ENCODE measurements at regions not wholly inside any gene's neighbourhood (a gene's known extent, or its start where the extent isn't known, plus 50 kb on each side); places are given as distances from the start of the nearest gene placed in this dataset.
"Not testable (repeated sequence)": the region's sequence is repeated elsewhere in the genome, so short reads cannot be mapped to it uniquely, and the experiment has no call there.

GRCh38 chr21:10463156-10463555, 58.2 kb upstream of the TPTE start:
- BruUV-seq (replicated peaks) = no TSS peak
- no peak overlapping the region for H3K27ac ChIP-seq (ENCODE audit: low read length)
- H3K4me3 ChIP-seq (ENCODE audit: low read depth in 2 of 2, low read length in 2 of 2) = no peak overlapping the region
- in situ Hi-C loops (cut with HindIII; ENCODE audit: low pct_unique_long_range_greater_than_20kb, low sequenced_read_pairs) (no loop called here), intact Hi-C loops (cut with micrococcal nuclease; ENCODE audit: unreplicated experiment) (no loop called here)
- H3K4me1 ChIP-seq (ENCODE audit: control insufficient read depth, insufficient read depth, low read length) = no peaks in the 10 kb centered on the region
- CTCF ChIA-PET = no interaction called here
- no peak for DNase-seq (ENCODE audit: low read depth, low spot score)
- no peak for TF ChIP-seq TCF7L2 (IDR thresholded peaks at IDR 0.05; ENCODE audit: low read depth, low read length)
- TF ChIP-seq REST (IDR thresholded peaks at IDR 0.05; ENCODE audit: insufficient read depth in 1 of 2, low read depth in 2 of 2, low read length in 1 of 2) = no peak
- TF ChIP-seq SIN3A (IDR thresholded peaks at IDR 0.05; ENCODE audit: borderline replicate concordance, insufficient read depth, low read depth, low read length) = no peak
- no peak for TF ChIP-seq CTCF (IDR thresholded peaks at IDR 0.05)
- no peak for TF ChIP-seq POLR2AphosphoS5 (IDR thresholded peaks at IDR 0.05; ENCODE audit: low read depth, low read length)
- no peaks in the 10 kb centered on the region for H3K27me3 ChIP-seq (ENCODE audit: control insufficient read depth, insufficient read depth, low read length)
- H3K36me3 ChIP-seq (ENCODE audit: control insufficient read depth, insufficient read depth, low read length) = no peaks in the 10 kb centered on the region
- POLR2A ChIA-PET = no interaction called here
- H3K9me3 ChIP-seq (ENCODE audit: control insufficient read depth, insufficient read depth, low read depth, low read length) = 0 out of 2 replicates have a peak, but pooled peaks cover 6% of the 10 kb centered on the region
- ATAC-seq = no peak

- no peak overlapping the region for H3K4me3 ChIP-seq (ENCODE audit: low read depth in 2 of 2, low read length in 2 of 2)
- H3K27me3 ChIP-seq (ENCODE audit: control insufficient read depth, insufficient read depth, low read length) = no peaks in the 10 kb centered on the region
- POLR2A ChIA-PET = no interaction called here
- TF ChIP-seq CTCF (IDR thresholded peaks at IDR 0.05) = no peak
- TF ChIP-seq TCF7L2 (IDR thresholded peaks at IDR 0.05; ENCODE audit: low read depth, low read length) = no peak
- TF ChIP-seq REST (IDR thresholded peaks at IDR 0.05; ENCODE audit: insufficient read depth in 1 of 2, low read depth in 2 of 2, low read length in 1 of 2) = no peak
- no peak for TF ChIP-seq POLR2AphosphoS5 (IDR thresholded peaks at IDR 0.05; ENCODE audit: low read depth, low read length)
- TF ChIP-seq SIN3A (IDR thresholded peaks at IDR 0.05; ENCODE audit: borderline replicate concordance, insufficient read depth, low read depth, low read length) = no peak
- intact Hi-C loops (cut with micrococcal nuclease; ENCODE audit: unreplicated experiment) (no loop called here), in situ Hi-C loops (cut with HindIII; ENCODE audit: low pct_unique_long_range_greater_than_20kb, low sequenced_read_pairs) (no loop called here)
- no peaks in the 10 kb centered on the region for H3K4me1 ChIP-seq (ENCODE audit: control insufficient read depth, insufficient read depth, low read length)
- 0 out of 2 replicates have a peak, but pooled peaks cover 6% of the 10 kb centered on the region for H3K9me3 ChIP-seq (ENCODE audit: control insufficient read depth, insufficient read depth, low read depth, low read length)
- H3K27ac ChIP-seq (ENCODE audit: low read length) = no peak overlapping the region
- no TSS peak for BruUV-seq (replicated peaks)
- DNase-seq (ENCODE audit: low read depth, low spot score) = no peak
- CTCF ChIA-PET = no interaction called here
- ATAC-seq = no peak
- H3K36me3 ChIP-seq (ENCODE audit: control insufficient read depth, insufficient read depth, low read length) = no peaks in the 10 kb centered on the region
These were observed 56.4 kb upstream of the TPTE start for GRCh38 chr21:10464975-10465374.

GRCh38 chr21:10465524-10466110, 55.8 kb upstream of the TPTE start:
- H3K27ac ChIP-seq (ENCODE audit: low read length); POLR2A ChIA-PET; H3K9me3 ChIP-seq (ENCODE audit: control insufficient read depth, insufficient read depth, low read depth, low read length); BruUV-seq (replicated peaks); in situ Hi-C loops (cut with HindIII; ENCODE audit: low pct_unique_long_range_greater_than_20kb, low sequenced_read_pairs); ATAC-seq; intact Hi-C loops (cut with micrococcal nuclease; ENCODE audit: unreplicated experiment); H3K4me3 ChIP-seq (ENCODE audit: low read depth in 2 of 2, low read length in 2 of 2); H3K27me3 ChIP-seq (ENCODE audit: control insufficient read depth, insufficient read depth, low read length); DNase-seq (ENCODE audit: low read depth, low spot score); CTCF ChIA-PET; H3K36me3 ChIP-seq (ENCODE audit: control insufficient read depth, insufficient read depth, low read length); H3K4me1 ChIP-seq (ENCODE audit: control insufficient read depth, insufficient read depth, low read length): not testable (repeated sequence)
